ENCODE measurements at regions not wholly inside any gene's neighbourhood (a gene's known extent, or its start where the extent isn't known, plus 50 kb on each side); places are given as distances from the start of the nearest gene placed in this dataset.
A peak's percentile ranks its signal among the peaks of the same experiment; 100 is the strongest.

GRCh38 chr20:61123751-61124368 lies 128.2 kb upstream of the CDH4 start:
- H3K4me3 ChIP-seq (ENCODE audit: low read depth, low read length): no peak overlapping the region
- DNase-seq (ENCODE audit: low read depth): no peak
- no peak for TF ChIP-seq CTCF (conservative IDR thresholded peaks at IDR 0.05; ENCODE audit: low read depth, low read length)

GRCh38 chr20:61125076-61125475 lies 127.0 kb upstream of the CDH4 start:
- H3K4me3 ChIP-seq (ENCODE audit: low read depth, low read length): no peak overlapping the region
- TF ChIP-seq CTCF (conservative IDR thresholded peaks at IDR 0.05; ENCODE audit: low read depth, low read length): no peak
- DNase-seq (ENCODE audit: low read depth): no peak

- H3K4me3 ChIP-seq (ENCODE audit: low read depth, low read length): no peak overlapping the region
- DNase-seq (ENCODE audit: low read depth): no peak
- TF ChIP-seq CTCF (conservative IDR thresholded peaks at IDR 0.05; ENCODE audit: low read depth, low read length): no peak
Measured at GRCh38 chr20:61125546-61126180, 126.4 kb upstream of the CDH4 start.

- TF ChIP-seq CTCF (conservative IDR thresholded peaks at IDR 0.05; ENCODE audit: low read depth, low read length): no peak
- no peak overlapping the region for H3K4me3 ChIP-seq (ENCODE audit: low read depth, low read length)
- DNase-seq (ENCODE audit: low read depth): no peak
Measured at GRCh38 chr20:61126369-61127195, 125.5 kb upstream of the CDH4 start.

GRCh38 chr20:61127311-61128039 lies 124.6 kb upstream of the CDH4 start:
- DNase-seq (ENCODE audit: low read depth): peak; percentile 7
- TF ChIP-seq CTCF (conservative IDR thresholded peaks at IDR 0.05; ENCODE audit: low read depth, low read length): no peak
- H3K4me3 ChIP-seq (ENCODE audit: low read depth, low read length): no peak overlapping the region

GRCh38 chr20:61128701-61129269 lies 123.3 kb upstream of the CDH4 start:
- H3K4me3 ChIP-seq (ENCODE audit: low read depth, low read length): no peak overlapping the region
- TF ChIP-seq CTCF (conservative IDR thresholded peaks at IDR 0.05; ENCODE audit: low read depth, low read length): no peak
- DNase-seq (ENCODE audit: low read depth): no peak

Measured in choroid plexus epithelial cell (primary cell).